Tibial nerve (tissue), 4 donors: ENCODE measurements at regions not wholly inside any gene's neighbourhood (a gene's known extent, or its start where the extent isn't known, plus 50 kb on each side); places are given as distances from the start of the nearest gene placed in this dataset.
"Not testable (repeated sequence)": the region's sequence is repeated elsewhere in the genome, so short reads cannot be mapped to it uniquely, and the experiment has no call there.

Experiments
- DNase-seq, 2 donors: peaks; one replicate each; pipeline ENCODE4 v3.0.0-alpha.2; 2019; ENCODE audit warnings: low spot score in 2 of 2
- H3K27ac ChIP-seq, 4 donors: fragments of 200-600 bp; sonication (generic) in 3 of 4; one replicate each; pipeline ENCODE4 v1.5.1; 2017 to 2019; ENCODE audit warnings: mild to moderate bottlenecking in 1 of 4
- H3K27me3 ChIP-seq, 2 donors: fragments of 200-600 bp; sonication (generic) in 1 of 2; one replicate each; pipeline versions ENCODE4 v1.5.1 to v1.6.0; 2017 to 2019
- H3K36me3 ChIP-seq, 3 donors: fragments of 200-600 bp; sonication (generic); one replicate each; pipeline ENCODE4 v1.5.1; 2018 to 2019
- H3K4me1 ChIP-seq, 4 donors: fragments of 200-600 bp; sonication (generic) in 3 of 4; one replicate each; pipeline ENCODE4 v1.5.1; 2017 to 2019
- H3K4me3 ChIP-seq, 4 donors: fragments of 200-600 bp; sonication (generic) in 3 of 4; one replicate each; pipeline ENCODE4 v1.5.1; 2017 to 2019; ENCODE audit warnings: mild to moderate bottlenecking in 1 of 4, moderate library complexity in 1 of 4
- H3K9me3 ChIP-seq, 4 donors: fragments of 200-600 bp; sonication (generic) in 3 of 4; one replicate each; pipeline ENCODE4 v1.5.1; 2017 to 2019
- CTCF ChIP-seq, 5 experiments: fragments of 200-600 bp in 3 of 5; fragments of 450-650 bp in 2 of 5; sonication (generic) in 3 of 5; IDR thresholded peaks; one replicate each; pipeline ENCODE4 v1.5.1; 2016 to 2019; ENCODE audit warnings: antibody characterized with exemption in 5 of 5, mild to moderate bottlenecking in 3 of 5, moderate library complexity in 2 of 5
- EP300 ChIP-seq, 2 donors: sonication (generic); formaldehyde crosslinking; IDR thresholded peaks; one replicate each; pipeline ENCODE4 v1.6.1; 2017; ENCODE audit warnings: antibody characterized with exemption in 2 of 2, mild to moderate bottlenecking in 1 of 2
- POLR2A ChIP-seq, 2 donors: fragments of 450-650 bp; IDR thresholded peaks; one replicate each; pipeline ENCODE4 v1.6.1; 2017; ENCODE audit warnings: antibody characterized with exemption in 2 of 2, mild to moderate bottlenecking in 2 of 2, moderate library complexity in 2 of 2
- WGBS, 2 donors: methylation state at CpG; one replicate each; pipeline ENCODE4 v1.1.5; 2018; 5-methylcytosine and 5-hydroxymethylcytosine counted together

- WGBS, 2 donors = 91 to 92% methylated on average over 5 of the region's 5 CpGs
- TF ChIP-seq POLR2A (IDR thresholded peaks at IDR 0.05) (no peak), EP300 (IDR thresholded peaks at IDR 0.05) (no peak), CTCF (IDR thresholded peaks at IDR 0.05) (no peak)
- no peak for DNase-seq
These were observed 261.6 kb downstream of the MDFIC start for GRCh38 chr7:115183431-115184057.

GRCh38 chr7:115178835-115179234 is 256.9 kb downstream of the MDFIC start:
- H3K9me3 ChIP-seq = no peaks in the 10 kb centered on the region
- H3K36me3 ChIP-seq = no peaks in the 10 kb centered on the region
- no peaks in the 10 kb centered on the region for H3K27me3 ChIP-seq
- peak overlapping the region in 1 of 4 donors; percentile 1 for H3K27ac ChIP-seq
- H3K4me1 ChIP-seq = peaks cover 0 to 9% (median 0%) of the 10 kb centered on the region in 4 donors
- DNase-seq = no peak
- no peak overlapping the region for H3K4me3 ChIP-seq
- TF ChIP-seq POLR2A (IDR thresholded peaks at IDR 0.05) (no peak), CTCF (IDR thresholded peaks at IDR 0.05) (no peak), EP300 (IDR thresholded peaks at IDR 0.05) (no peak)
- 21 to 29% methylated on average over 2 of the region's 2 CpGs for WGBS, 2 donors

More at GRCh38 chr7:115183431-115184057, 261.6 kb downstream of the MDFIC start:
- H3K36me3 ChIP-seq = no peaks in the 10 kb centered on the region
- no peaks in the 10 kb centered on the region for H3K27me3 ChIP-seq
- no peak overlapping the region for H3K4me3 ChIP-seq
- no peak overlapping the region for H3K27ac ChIP-seq
- H3K9me3 ChIP-seq = no peaks in the 10 kb centered on the region
- peaks cover 0 to 7% (median 0%) of the 10 kb centered on the region in 4 donors for H3K4me1 ChIP-seq

GRCh38 chr7:115177823-115178222 is 255.9 kb downstream of the MDFIC start:
- no peak overlapping the region for H3K4me3 ChIP-seq
- TF ChIP-seq POLR2A (IDR thresholded peaks at IDR 0.05) (no peak), EP300 (IDR thresholded peaks at IDR 0.05) (no peak), CTCF (IDR thresholded peaks at IDR 0.05) (no peak)
- 79 to 88% methylated on average over 3 of the region's 3 CpGs for WGBS, 2 donors

GRCh38 chr7:115177103-115177502 is 255.2 kb downstream of the MDFIC start:
- WGBS, 2 donors = 68 to 79% methylated on average over 1 of the region's 1 CpG
- H3K27ac ChIP-seq = no peak overlapping the region
- no peak overlapping the region for H3K4me3 ChIP-seq
- H3K9me3 ChIP-seq = no peaks in the 10 kb centered on the region
- H3K4me1 ChIP-seq = peaks cover 0 to 9% (median 0%) of the 10 kb centered on the region in 4 donors
- H3K27me3 ChIP-seq = no peaks in the 10 kb centered on the region
- TF ChIP-seq POLR2A (IDR thresholded peaks at IDR 0.05) = no peak
- no peak for TF ChIP-seq CTCF (IDR thresholded peaks at IDR 0.05)
- TF ChIP-seq EP300 (IDR thresholded peaks at IDR 0.05) = no peak
- DNase-seq = no peak
- H3K36me3 ChIP-seq = no peaks in the 10 kb centered on the region

More at GRCh38 chr7:115177823-115178222, 255.9 kb downstream of the MDFIC start:
- Histone ChIP-seq H3K27ac (no peak overlapping the region), H3K4me1 (peaks cover 0 to 9% (median 0%) of the 10 kb centered on the region in 4 donors), H3K36me3 (no peaks in the 10 kb centered on the region), H3K9me3 (no peaks in the 10 kb centered on the region), H3K27me3 (no peaks in the 10 kb centered on the region)
- no peak for DNase-seq

- not testable (repeated sequence) for H3K27ac ChIP-seq, H3K4me3 ChIP-seq, H3K9me3 ChIP-seq, H3K36me3 ChIP-seq, H3K4me1 ChIP-seq, H3K27me3 ChIP-seq, DNase-seq
- WGBS, 2 donors = 91 to 93% methylated on average over 8 of the region's 8 CpGs
These were observed 250.5 kb downstream of the MDFIC start for GRCh38 chr7:115172397-115172796.
